Epithelial cell of esophagus (primary cell): ENCODE measurements at regions not wholly inside any gene's neighbourhood (a gene's known extent, or its start where the extent isn't known, plus 50 kb on each side); places are given as distances from the start of the nearest gene placed in this dataset.
"Not testable (repeated sequence)": the region's sequence is repeated elsewhere in the genome, so short reads cannot be mapped to it uniquely, and the experiment has no call there.

Experiments
- DNase-seq: peaks from one replicate; pipeline ENCODE4 v3.0.0; 2010; ENCODE audit warnings: low read depth
- H3K4me3 ChIP-seq: 2 replicates; pipeline ENCODE4 v1.5.1; 2011; ENCODE audit warnings: mild to moderate bottlenecking, low read length, control low read depth
- TF ChIP-seq, protein P1 (sequence below): IDR thresholded peaks from 2 replicates; pipeline ENCODE4 v1.5.1; 2011; ENCODE audit warnings: low read depth, mild to moderate bottlenecking, low read length, control low read depth, inconsistent platforms; ENCODE audit not compliant: insufficient read depth; ENCODE audit errors: missing control alignments

DNA sequence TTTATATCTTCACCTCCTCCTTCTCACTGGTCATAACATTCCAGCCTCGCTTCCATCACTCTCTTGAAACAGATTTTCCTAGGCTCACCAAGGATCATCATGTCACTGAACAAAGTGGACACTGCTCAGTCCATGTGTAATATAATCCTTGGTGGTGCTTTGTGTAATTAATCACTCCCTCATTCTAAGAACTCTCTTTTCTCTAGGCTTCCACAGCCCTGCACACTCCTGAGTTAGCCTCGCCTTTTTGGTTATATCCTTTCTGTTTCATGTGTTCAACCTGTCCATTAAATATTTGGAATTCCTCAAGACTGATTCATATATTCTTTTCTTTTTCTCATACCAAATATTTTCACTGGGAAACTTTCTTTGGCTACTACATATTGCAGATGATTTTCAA lies 440.8 kb downstream of the PYDC2 start:
- TF ChIP-seq, protein P1, sequence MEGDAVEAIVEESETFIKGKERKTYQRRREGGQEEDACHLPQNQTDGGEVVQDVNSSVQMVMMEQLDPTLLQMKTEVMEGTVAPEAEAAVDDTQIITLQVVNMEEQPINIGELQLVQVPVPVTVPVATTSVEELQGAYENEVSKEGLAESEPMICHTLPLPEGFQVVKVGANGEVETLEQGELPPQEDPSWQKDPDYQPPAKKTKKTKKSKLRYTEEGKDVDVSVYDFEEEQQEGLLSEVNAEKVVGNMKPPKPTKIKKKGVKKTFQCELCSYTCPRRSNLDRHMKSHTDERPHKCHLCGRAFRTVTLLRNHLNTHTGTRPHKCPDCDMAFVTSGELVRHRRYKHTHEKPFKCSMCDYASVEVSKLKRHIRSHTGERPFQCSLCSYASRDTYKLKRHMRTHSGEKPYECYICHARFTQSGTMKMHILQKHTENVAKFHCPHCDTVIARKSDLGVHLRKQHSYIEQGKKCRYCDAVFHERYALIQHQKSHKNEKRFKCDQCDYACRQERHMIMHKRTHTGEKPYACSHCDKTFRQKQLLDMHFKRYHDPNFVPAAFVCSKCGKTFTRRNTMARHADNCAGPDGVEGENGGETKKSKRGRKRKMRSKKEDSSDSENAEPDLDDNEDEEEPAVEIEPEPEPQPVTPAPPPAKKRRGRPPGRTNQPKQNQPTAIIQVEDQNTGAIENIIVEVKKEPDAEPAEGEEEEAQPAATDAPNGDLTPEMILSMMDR, result no peak
- DNase-seq, result peak; percentile 2
- no peak overlapping the region for H3K4me3 ChIP-seq

DNA sequence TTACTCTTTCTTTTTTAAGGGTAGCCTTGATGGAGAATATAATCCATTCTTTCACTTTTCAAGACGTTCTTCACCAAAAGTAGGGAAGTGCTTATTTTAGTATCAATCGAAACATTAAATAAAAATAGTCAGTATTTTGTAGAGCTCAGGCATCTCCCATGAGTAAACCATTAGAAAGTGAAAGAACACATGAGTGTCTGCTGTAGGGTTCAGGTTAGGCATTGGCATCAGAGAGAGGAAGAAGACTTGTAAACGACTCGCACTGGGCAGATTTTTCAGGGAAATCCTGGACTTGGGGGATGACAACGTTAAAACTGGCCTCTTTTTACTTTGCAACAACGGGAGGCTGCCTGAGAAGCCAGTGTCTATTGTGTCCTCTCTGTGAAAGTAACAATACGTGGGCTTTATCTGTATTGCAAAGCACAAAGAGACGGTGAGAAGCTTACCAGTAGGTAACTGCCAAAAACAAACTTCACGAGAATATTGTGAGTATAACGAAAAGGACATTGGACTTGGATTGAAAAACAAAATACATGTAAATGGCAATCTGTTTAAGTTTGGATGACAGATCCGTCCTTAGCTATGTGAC lies 451.7 kb downstream of the PYDC2 start:
- H3K4me3 ChIP-seq, result no peak overlapping the region
- DNase-seq, result no peak
- TF ChIP-seq, protein P1, result no peak

DNA sequence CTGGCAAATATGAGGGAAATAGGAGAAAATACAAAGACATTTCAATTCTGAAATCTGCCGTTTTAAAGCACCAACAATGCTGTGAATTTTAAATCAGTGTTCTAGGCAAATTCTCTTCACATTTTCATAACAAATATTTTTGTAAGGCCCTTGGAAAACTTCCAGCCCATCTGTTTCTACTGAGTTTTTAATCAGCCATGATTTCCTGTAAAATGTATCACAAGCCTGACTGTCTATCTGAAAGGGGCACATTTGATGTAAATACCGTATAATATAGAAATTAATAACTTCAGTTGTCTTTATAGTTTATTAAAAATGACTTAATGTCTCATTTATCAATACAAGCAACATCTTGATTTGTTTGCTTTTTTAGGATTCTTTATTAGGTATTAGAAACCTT lies 454.7 kb downstream of the PYDC2 start:
- DNase-seq, result no peak
- H3K4me3 ChIP-seq, result no peak overlapping the region

DNA sequence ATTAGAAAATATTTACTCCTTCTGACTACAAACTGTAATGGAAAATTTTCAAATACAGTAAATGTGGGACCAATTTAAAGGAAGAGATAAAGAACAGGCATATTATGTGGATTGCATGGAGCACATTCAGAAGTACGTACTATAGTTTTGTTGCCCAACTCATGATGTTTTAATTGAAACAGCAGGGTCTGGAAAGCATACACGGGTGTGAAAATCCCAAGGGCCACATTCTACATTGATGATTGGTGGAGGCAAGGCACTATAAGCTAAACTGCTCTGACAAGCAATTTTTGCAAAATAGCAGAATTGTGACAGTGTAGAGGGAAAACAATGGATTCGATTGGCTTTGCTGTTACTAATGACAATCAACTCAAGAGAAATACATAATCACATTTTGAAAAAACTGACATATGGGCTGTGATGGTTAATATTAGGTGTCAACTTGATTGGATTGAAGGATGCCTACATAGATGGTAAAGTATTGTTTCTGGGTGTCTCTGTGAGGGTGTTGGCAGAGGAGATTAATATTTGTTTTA lies 458.6 kb downstream of the PYDC2 start:
- TF ChIP-seq, protein P1, result no peak
- no peak for DNase-seq
- no peak overlapping the region for H3K4me3 ChIP-seq

More for the DNA sequence above, 454.7 kb downstream of the PYDC2 start:
- TF ChIP-seq, protein P1, result no peak

DNA sequence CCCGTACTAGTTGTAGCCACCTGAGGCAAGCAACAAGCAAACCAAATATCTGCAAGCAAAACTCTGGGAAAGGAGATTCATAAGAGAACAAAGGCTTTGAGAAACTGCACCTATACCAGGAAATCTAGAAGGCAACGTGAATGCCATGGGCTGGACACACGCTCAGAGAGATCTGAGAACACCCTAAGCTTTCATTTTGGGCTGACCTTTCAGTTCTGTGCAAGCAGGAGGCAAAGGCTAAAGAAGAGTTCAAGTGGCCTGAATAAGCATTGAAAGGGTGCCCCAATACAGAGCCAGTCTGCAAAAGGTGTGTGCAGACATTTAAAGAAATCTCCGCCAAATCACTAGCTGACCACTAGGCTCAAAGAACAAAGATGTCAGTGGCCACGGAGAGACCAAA lies 461.6 kb downstream of the PYDC2 start:
- no peak for DNase-seq
- TF ChIP-seq, protein P1, result no peak
- no peak overlapping the region for H3K4me3 ChIP-seq

DNA sequence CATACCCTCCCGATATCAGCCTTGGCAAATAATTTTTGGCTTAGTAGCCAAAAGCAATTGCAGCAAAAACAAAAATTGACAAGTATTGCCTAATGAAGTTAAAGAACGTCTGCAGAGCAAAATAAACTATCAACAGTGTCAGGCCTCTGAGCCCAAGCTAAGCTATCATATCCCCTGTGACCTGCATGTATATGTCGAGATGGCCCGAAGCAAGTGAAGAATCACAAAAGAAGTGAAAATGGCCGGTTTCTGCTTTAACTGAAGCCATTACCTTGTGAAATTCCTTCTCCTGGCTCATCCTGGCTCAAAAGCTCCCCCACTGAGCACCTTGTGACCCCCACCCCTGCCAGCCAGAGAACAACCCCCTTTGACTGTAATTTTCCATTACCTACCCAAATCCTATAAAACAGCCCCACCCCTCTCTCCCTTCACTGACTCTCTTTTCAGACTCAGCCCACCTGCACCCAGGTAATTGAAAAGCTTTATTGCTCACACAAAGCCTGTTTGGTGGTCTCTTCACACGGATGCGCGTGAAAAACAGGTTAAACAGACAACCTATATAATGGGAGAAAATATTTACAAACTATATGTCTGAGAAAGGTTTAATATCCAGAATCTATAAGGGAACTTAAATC lies 466.3 kb downstream of the PYDC2 start:
- not testable (repeated sequence) for DNase-seq, H3K4me3 ChIP-seq

DNA sequence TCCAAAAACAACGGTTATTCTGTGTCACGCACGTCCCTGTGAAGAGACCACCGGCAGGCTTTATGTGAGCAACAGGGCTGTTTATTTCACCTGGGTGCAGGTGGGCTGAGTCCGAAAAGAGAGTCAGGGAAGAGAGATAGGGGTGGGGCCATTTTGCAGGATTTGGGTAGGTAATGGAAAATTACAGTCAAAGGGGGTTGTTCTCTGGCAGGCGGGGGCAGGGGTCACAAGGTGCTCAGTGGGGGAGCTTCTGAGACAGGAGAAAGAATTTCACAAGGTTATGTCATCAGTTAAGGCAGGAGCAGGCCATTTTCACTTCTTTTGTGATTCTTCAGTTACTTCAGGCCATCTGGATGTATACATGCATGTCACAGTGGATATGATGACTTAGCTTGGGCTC lies 467.0 kb downstream of the PYDC2 start:
- H3K4me3 ChIP-seq, DNase-seq: not testable (repeated sequence)

DNA sequence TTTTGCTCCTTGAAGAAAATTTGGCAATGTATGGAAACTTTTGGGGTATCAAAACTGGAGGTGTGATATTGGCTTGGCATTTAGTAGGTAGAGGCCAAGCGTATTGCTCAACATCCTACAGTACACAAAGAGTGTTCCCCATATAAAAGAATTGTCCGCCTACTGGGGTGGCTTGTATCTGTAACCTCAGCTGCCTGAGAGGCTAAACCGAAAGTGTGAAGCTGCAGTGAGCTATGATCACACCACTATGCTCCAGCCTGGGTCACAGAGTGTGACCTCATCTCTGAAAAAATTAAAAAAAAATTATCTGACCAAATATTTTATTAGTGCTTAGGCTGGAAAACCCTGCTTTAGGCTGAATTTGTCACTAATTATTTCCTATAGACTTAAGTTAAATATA lies 483.9 kb downstream of the PYDC2 start:
- TF ChIP-seq, protein P1, result no peak
- H3K4me3 ChIP-seq, result no peak overlapping the region
- DNase-seq, result no peak
